ENCODE measurements at regions not wholly inside any gene's neighbourhood (a gene's known extent, or its start where the extent isn't known, plus 50 kb on each side); places are given as distances from the start of the nearest gene placed in this dataset.

DNA sequence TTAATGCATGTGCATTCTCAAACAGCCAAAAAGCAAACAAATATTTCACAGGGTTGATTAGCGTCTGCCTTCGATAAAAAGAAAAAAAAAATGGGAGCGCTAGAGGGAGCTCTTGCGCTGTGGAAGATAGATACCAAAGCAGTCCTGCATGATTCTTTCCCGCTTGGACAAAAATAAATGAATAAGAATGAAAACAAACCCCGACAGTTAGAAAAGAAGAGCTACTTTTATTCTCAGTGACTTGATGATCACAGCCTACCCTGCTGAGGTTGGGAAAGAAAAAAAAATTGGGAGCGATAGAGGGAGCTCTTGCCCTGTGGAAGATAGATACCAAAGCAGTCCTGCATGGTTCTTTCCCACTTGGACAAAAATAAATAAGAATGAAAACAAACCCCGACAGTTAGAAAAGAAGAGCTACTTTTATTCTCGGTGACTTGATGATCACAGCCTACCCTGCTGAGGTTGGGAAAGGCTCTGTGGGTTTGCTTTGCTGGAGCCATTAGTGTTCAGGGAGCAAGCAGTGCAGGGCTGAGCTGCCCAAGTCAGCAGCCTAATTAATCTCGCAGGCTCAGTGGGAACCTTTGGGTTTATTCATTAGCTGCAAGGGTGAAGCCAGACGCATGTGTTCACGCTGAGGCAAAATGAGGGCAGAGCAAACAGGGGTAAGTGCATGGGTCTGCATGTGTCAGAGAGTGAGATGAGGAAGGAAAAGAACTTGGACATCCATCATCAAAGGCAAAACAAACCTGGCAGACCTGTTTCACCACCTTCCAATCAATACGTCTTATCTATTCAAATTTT, 249.3 kb upstream of the PRKX start:
- Histone ChIP-seq H3K27ac (no peak overlapping the region), H3K36me3 (replicated peaks) (no peaks in the 10 kb centered on the region), H3K27me3 (replicated peaks) (no peaks in the 10 kb centered on the region), H3K4me3 (ENCODE audit: low read depth, low read length) (no peak overlapping the region)
- DNase-seq, result peak; percentile 5
- in situ Hi-C loops (cut with HindIII; ENCODE audit: low pct_ligation_motif_present, low sequenced_read_pairs), result no loop called here
- TF ChIP-seq, protein P1, sequence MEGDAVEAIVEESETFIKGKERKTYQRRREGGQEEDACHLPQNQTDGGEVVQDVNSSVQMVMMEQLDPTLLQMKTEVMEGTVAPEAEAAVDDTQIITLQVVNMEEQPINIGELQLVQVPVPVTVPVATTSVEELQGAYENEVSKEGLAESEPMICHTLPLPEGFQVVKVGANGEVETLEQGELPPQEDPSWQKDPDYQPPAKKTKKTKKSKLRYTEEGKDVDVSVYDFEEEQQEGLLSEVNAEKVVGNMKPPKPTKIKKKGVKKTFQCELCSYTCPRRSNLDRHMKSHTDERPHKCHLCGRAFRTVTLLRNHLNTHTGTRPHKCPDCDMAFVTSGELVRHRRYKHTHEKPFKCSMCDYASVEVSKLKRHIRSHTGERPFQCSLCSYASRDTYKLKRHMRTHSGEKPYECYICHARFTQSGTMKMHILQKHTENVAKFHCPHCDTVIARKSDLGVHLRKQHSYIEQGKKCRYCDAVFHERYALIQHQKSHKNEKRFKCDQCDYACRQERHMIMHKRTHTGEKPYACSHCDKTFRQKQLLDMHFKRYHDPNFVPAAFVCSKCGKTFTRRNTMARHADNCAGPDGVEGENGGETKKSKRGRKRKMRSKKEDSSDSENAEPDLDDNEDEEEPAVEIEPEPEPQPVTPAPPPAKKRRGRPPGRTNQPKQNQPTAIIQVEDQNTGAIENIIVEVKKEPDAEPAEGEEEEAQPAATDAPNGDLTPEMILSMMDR (IDR thresholded peaks at IDR 0.05; ENCODE audit: low read depth, low read length, missing control alignments), result peak; percentile 72

- DNase-seq, result no peak
- in situ Hi-C loops (cut with HindIII; ENCODE audit: low pct_ligation_motif_present, low sequenced_read_pairs), result no loop called here
- H3K4me3 ChIP-seq (ENCODE audit: low read depth, low read length), result no peak overlapping the region
Observed at GRCh38 chrX:3960952-3961351, 247.5 kb upstream of the PRKX start.

GRCh38 chrX:3951859-3952258, 238.4 kb upstream of the PRKX start:
- Histone ChIP-seq H3K27me3 (replicated peaks) (no peaks in the 10 kb centered on the region), H3K4me3 (ENCODE audit: low read depth, low read length) (no peak overlapping the region), H3K27ac (no peak overlapping the region), H3K36me3 (replicated peaks) (no peaks in the 10 kb centered on the region)
- no peak for DNase-seq
- TF ChIP-seq, protein P1 (IDR thresholded peaks at IDR 0.05; ENCODE audit: low read depth, low read length, missing control alignments), result no peak
- in situ Hi-C loops (cut with HindIII; ENCODE audit: low pct_ligation_motif_present, low sequenced_read_pairs), result no loop called here

More at GRCh38 chrX:3960952-3961351, 247.5 kb upstream of the PRKX start:
- TF ChIP-seq, protein P1 (IDR thresholded peaks at IDR 0.05; ENCODE audit: low read depth, low read length, missing control alignments), result no peak
- Histone ChIP-seq H3K27ac (no peak overlapping the region), H3K36me3 (replicated peaks) (no peaks in the 10 kb centered on the region), H3K27me3 (replicated peaks) (no peaks in the 10 kb centered on the region)

- TF ChIP-seq, protein P1 (IDR thresholded peaks at IDR 0.05; ENCODE audit: low read depth, low read length, missing control alignments), result no peak
- Histone ChIP-seq H3K36me3 (replicated peaks) (no peaks in the 10 kb centered on the region), H3K27me3 (replicated peaks) (no peaks in the 10 kb centered on the region), H3K27ac (no peak overlapping the region), H3K4me3 (ENCODE audit: low read depth, low read length) (no peak overlapping the region)
- DNase-seq, result peak; percentile 16
- in situ Hi-C loops (cut with HindIII; ENCODE audit: low pct_ligation_motif_present, low sequenced_read_pairs), result no loop called here
Observed at GRCh38 chrX:3950373-3950772, 236.9 kb upstream of the PRKX start.

GRCh38 chrX:3943965-3944364, 230.5 kb upstream of the PRKX start:
- Histone ChIP-seq H3K36me3 (replicated peaks) (no peaks in the 10 kb centered on the region), H3K4me3 (ENCODE audit: low read depth, low read length) (no peak overlapping the region), H3K27ac (no peak overlapping the region), H3K27me3 (replicated peaks) (no peaks in the 10 kb centered on the region)
- TF ChIP-seq, protein P1 (IDR thresholded peaks at IDR 0.05; ENCODE audit: low read depth, low read length, missing control alignments), result no peak
- no peak for DNase-seq
- in situ Hi-C loops (cut with HindIII; ENCODE audit: low pct_ligation_motif_present, low sequenced_read_pairs), result no loop called here

Data from brain microvascular endothelial cell (primary cell).